ENCODE measurements at regions not wholly inside any gene's neighbourhood (a gene's known extent, or its start where the extent isn't known, plus 50 kb on each side); places are given as distances from the start of the nearest gene placed in this dataset.
"Not testable (repeated sequence)": the region's sequence is repeated elsewhere in the genome, so short reads cannot be mapped to it uniquely, and the experiment has no call there.

DNA sequence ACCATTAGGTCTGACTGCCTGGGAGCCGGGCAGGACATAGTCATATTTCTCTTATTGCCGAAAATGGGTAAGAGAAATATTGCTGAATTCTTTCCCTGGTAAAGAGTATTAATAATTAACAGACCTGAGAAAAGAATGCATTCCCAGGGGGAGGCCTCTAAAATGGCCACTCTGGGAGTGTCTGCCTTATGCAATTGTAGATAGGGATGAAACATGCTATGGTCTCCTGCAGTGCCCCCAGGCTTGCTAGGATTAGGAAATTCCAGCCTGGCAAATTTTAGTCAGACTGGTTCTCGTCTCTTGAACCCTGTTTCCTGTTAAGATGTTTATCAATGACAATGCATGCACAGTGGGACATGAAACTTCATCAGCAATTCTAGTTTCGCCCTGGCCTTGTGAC is 975.7 kb downstream of the TBC1D32 start:
- TF ChIP-seq EZH2 (IDR thresholded peaks at IDR 0.05; ENCODE audit: insufficient read depth, poor library complexity, severe bottlenecking); EZH2phosphoT487 (IDR thresholded peaks at IDR 0.05; ENCODE audit: insufficient read depth, low read depth): not testable (repeated sequence)
